ENCODE measurements at regions not wholly inside any gene's neighbourhood (a gene's known extent, or its start where the extent isn't known, plus 50 kb on each side); places are given as distances from the start of the nearest gene placed in this dataset.

GRCh38 chr5:74468421-74468820 is 172.1 kb downstream of the ENC1 start:
- Mint-ChIP-seq H3K4me1 (ENCODE audit: low read depth) (no peaks in the 10 kb centered on the region), H3K9me3 (no peaks in the 10 kb centered on the region), H3K4me3 (no peak overlapping the region), H3K27ac (no peak overlapping the region), H3K27me3 (peaks cover 13% of the 10 kb centered on the region), H3K36me3 (ENCODE audit: low read depth) (no peaks in the 10 kb centered on the region)

- peaks cover 23% of the 10 kb centered on the region for H3K27me3 Mint-ChIP-seq
- H3K4me1 Mint-ChIP-seq (ENCODE audit: low read depth) = no peaks in the 10 kb centered on the region
- no peaks in the 10 kb centered on the region for H3K9me3 Mint-ChIP-seq
- H3K4me3 Mint-ChIP-seq = no peak overlapping the region
- no peak overlapping the region for H3K27ac Mint-ChIP-seq
- H3K36me3 Mint-ChIP-seq (ENCODE audit: low read depth) = no peaks in the 10 kb centered on the region
Observed at GRCh38 chr5:74465724-74466123, 174.8 kb downstream of the ENC1 start.

- Mint-ChIP-seq H3K27me3 (peaks cover 20% of the 10 kb centered on the region), H3K4me3 (no peak overlapping the region), H3K36me3 (ENCODE audit: low read depth) (no peaks in the 10 kb centered on the region), H3K4me1 (ENCODE audit: low read depth) (no peaks in the 10 kb centered on the region), H3K27ac (no peak overlapping the region), H3K9me3 (no peaks in the 10 kb centered on the region)
Observed at GRCh38 chr5:74464512-74465209, 175.9 kb downstream of the ENC1 start.

- Mint-ChIP-seq H3K27ac (no peak overlapping the region), H3K9me3 (no peaks in the 10 kb centered on the region), H3K4me3 (no peak overlapping the region), H3K36me3 (ENCODE audit: low read depth) (no peaks in the 10 kb centered on the region), H3K4me1 (ENCODE audit: low read depth) (no peaks in the 10 kb centered on the region), H3K27me3 (peaks cover 15% of the 10 kb centered on the region)
Observed at GRCh38 chr5:74462356-74462755, 178.2 kb downstream of the ENC1 start.

- Mint-ChIP-seq H3K4me1 (ENCODE audit: low read depth) (no peaks in the 10 kb centered on the region), H3K9me3 (no peaks in the 10 kb centered on the region), H3K27me3 (peaks cover 15% of the 10 kb centered on the region), H3K4me3 (no peak overlapping the region), H3K36me3 (ENCODE audit: low read depth) (no peaks in the 10 kb centered on the region), H3K27ac (no peak overlapping the region)
Observed at GRCh38 chr5:74461251-74461650, 179.3 kb downstream of the ENC1 start.

GRCh38 chr5:74460694-74461093 is 179.8 kb downstream of the ENC1 start:
- no peaks in the 10 kb centered on the region for H3K9me3 Mint-ChIP-seq
- no peaks in the 10 kb centered on the region for H3K36me3 Mint-ChIP-seq (ENCODE audit: low read depth)
- no peak overlapping the region for H3K4me3 Mint-ChIP-seq
- no peaks in the 10 kb centered on the region for H3K4me1 Mint-ChIP-seq (ENCODE audit: low read depth)
- H3K27ac Mint-ChIP-seq = no peak overlapping the region
- H3K27me3 Mint-ChIP-seq = peaks cover 15% of the 10 kb centered on the region

- Mint-ChIP-seq H3K4me1 (ENCODE audit: low read depth) (no peaks in the 10 kb centered on the region), H3K9me3 (no peaks in the 10 kb centered on the region), H3K4me3 (no peak overlapping the region), H3K36me3 (ENCODE audit: low read depth) (no peaks in the 10 kb centered on the region), H3K27ac (no peak overlapping the region), H3K27me3 (peaks cover 15% of the 10 kb centered on the region)
Observed at GRCh38 chr5:74459984-74460383, 180.5 kb downstream of the ENC1 start.

GRCh38 chr5:74457876-74458275 is 182.7 kb downstream of the ENC1 start:
- no peak overlapping the region for H3K4me3 Mint-ChIP-seq
- no peaks in the 10 kb centered on the region for H3K4me1 Mint-ChIP-seq (ENCODE audit: low read depth)
- no peaks in the 10 kb centered on the region for H3K9me3 Mint-ChIP-seq
- peaks cover 15% of the 10 kb centered on the region for H3K27me3 Mint-ChIP-seq
- H3K36me3 Mint-ChIP-seq (ENCODE audit: low read depth) = no peaks in the 10 kb centered on the region
- no peak overlapping the region for H3K27ac Mint-ChIP-seq

GRCh38 chr5:74454263-74455030 is 186.1 kb downstream of the ENC1 start:
- Mint-ChIP-seq H3K9me3 (no peaks in the 10 kb centered on the region), H3K36me3 (ENCODE audit: low read depth) (no peaks in the 10 kb centered on the region), H3K4me3 (no peak overlapping the region), H3K4me1 (ENCODE audit: low read depth) (no peaks in the 10 kb centered on the region), H3K27me3 (peaks cover 13% of the 10 kb centered on the region), H3K27ac (no peak overlapping the region)

- Mint-ChIP-seq H3K4me1 (ENCODE audit: low read depth) (no peaks in the 10 kb centered on the region), H3K36me3 (ENCODE audit: low read depth) (no peaks in the 10 kb centered on the region), H3K4me3 (no peak overlapping the region), H3K27me3 (peaks cover 15% of the 10 kb centered on the region), H3K9me3 (no peaks in the 10 kb centered on the region), H3K27ac (no peak overlapping the region)
Observed at GRCh38 chr5:74452856-74453255, 187.7 kb downstream of the ENC1 start.

- Mint-ChIP-seq H3K27ac (no peak overlapping the region), H3K36me3 (ENCODE audit: low read depth) (no peaks in the 10 kb centered on the region), H3K4me3 (no peak overlapping the region), H3K4me1 (ENCODE audit: low read depth) (no peaks in the 10 kb centered on the region), H3K27me3 (peaks cover 15% of the 10 kb centered on the region), H3K9me3 (no peaks in the 10 kb centered on the region)
Observed at GRCh38 chr5:74450095-74450494, 190.4 kb downstream of the ENC1 start.

- Mint-ChIP-seq H3K27ac (no peak overlapping the region), H3K4me3 (no peak overlapping the region), H3K4me1 (ENCODE audit: low read depth) (no peaks in the 10 kb centered on the region), H3K36me3 (ENCODE audit: low read depth) (no peaks in the 10 kb centered on the region), H3K27me3 (peaks cover 21% of the 10 kb centered on the region), H3K9me3 (no peaks in the 10 kb centered on the region)
Observed at GRCh38 chr5:74446725-74447241, 193.7 kb downstream of the ENC1 start.

- Mint-ChIP-seq H3K27me3 (peaks cover 23% of the 10 kb centered on the region), H3K9me3 (no peaks in the 10 kb centered on the region), H3K4me1 (ENCODE audit: low read depth) (no peaks in the 10 kb centered on the region), H3K4me3 (no peak overlapping the region), H3K36me3 (ENCODE audit: low read depth) (no peaks in the 10 kb centered on the region), H3K27ac (no peak overlapping the region)
Observed at GRCh38 chr5:74442466-74442865, 198.1 kb downstream of the ENC1 start.

- Mint-ChIP-seq H3K27me3 (peaks cover 23% of the 10 kb centered on the region), H3K4me3 (no peak overlapping the region), H3K4me1 (ENCODE audit: low read depth) (no peaks in the 10 kb centered on the region), H3K27ac (no peak overlapping the region), H3K9me3 (no peaks in the 10 kb centered on the region), H3K36me3 (ENCODE audit: low read depth) (no peaks in the 10 kb centered on the region)
Observed at GRCh38 chr5:74441616-74442015, 198.9 kb downstream of the ENC1 start.

- Mint-ChIP-seq H3K9me3 (no peaks in the 10 kb centered on the region), H3K27me3 (peaks cover 23% of the 10 kb centered on the region), H3K4me1 (ENCODE audit: low read depth) (no peaks in the 10 kb centered on the region), H3K27ac (no peak overlapping the region), H3K36me3 (ENCODE audit: low read depth) (no peaks in the 10 kb centered on the region), H3K4me3 (no peak overlapping the region)
Observed at GRCh38 chr5:74440341-74440740, 200.2 kb downstream of the ENC1 start.

Data from stimulated activated naive CD8-positive, alpha-beta T cell treated with anti-CD3 and anti-CD28 coated beads, Interleukin-15, Interleukin-2, amounts not matched to agents 100 ng/mL and 50 ng/mL, for 24 hours (primary cell).